PC-9 (cell line): ENCODE measurements at regions not wholly inside any gene's neighbourhood (a gene's known extent, or its start where the extent isn't known, plus 50 kb on each side); places are given as distances from the start of the nearest gene placed in this dataset.
"Not testable (repeated sequence)": the region's sequence is repeated elsewhere in the genome, so short reads cannot be mapped to it uniquely, and the experiment has no call there.

Experiments
- BruUV-seq: library from RNA; stranded (reverse); fragments of 400-500 nt; replicated peaks from 2 replicates; lab custom pipeline; 2021; lab: Mats Ljungman, UMichigan
- CTCF ChIA-PET: fragments of 300-600 bp; sonication (Branson Sonifier 250); formaldehyde crosslinking; loops from one replicate; lab custom pipeline; 2022; ENCODE audit warnings: antibody characterized with exemption; lab: Charles Lee
- POLR2A ChIA-PET: fragments of 300-600 bp; sonication (Branson Sonifier 250); formaldehyde crosslinking; loops from one replicate; lab custom pipeline; 2022; ENCODE audit warnings: antibody characterized with exemption; ENCODE audit not compliant: unreplicated experiment; lab: Charles Lee
- DNase-seq, 2 experiments: peaks; one replicate each; pipeline versions ENCODE4 v3.0.0 to v3.0.0-alpha.2; 2015 to 2022; ENCODE audit warnings: mixed read lengths in 1 of 2
- H2AFZ ChIP-seq: fragments of 200-600 bp; sonication (generic); 2 replicates; pipeline ENCODE4 v1.8.1; 2017; ENCODE audit warnings: antibody characterized with exemption
- H3F3A ChIP-seq: fragments of 200-600 bp; sonication (generic); 2 replicates; pipeline ENCODE4 v1.8.1; 2017; ENCODE audit warnings: antibody characterized with exemption, mild to moderate bottlenecking, low read depth; ENCODE audit not compliant: insufficient read depth
- H3K27ac ChIP-seq: fragments of 200-600 bp; sonication (generic); 2 replicates; pipeline ENCODE4 v1.6.1; 2016; ENCODE audit warnings: mixed run types
- H3K27me3 ChIP-seq: fragments of 200-600 bp; sonication (generic); 2 replicates; pipeline ENCODE4 v1.6.1; 2016; ENCODE audit warnings: low read depth, mixed run types; ENCODE audit not compliant: insufficient read depth
- H3K36me3 ChIP-seq: fragments of 200-600 bp; sonication (generic); 2 replicates; pipeline ENCODE4 v1.6.1; 2016; ENCODE audit warnings: low read depth, mixed run types
- H3K4me1 ChIP-seq: fragments of 200-600 bp; sonication (generic); replicated peaks from 2 replicates; pipeline ENCODE4 v1.6.1; 2016; ENCODE audit warnings: mixed run types; ENCODE audit not compliant: insufficient read depth
- H3K4me2 ChIP-seq: fragments of 200-600 bp; sonication (generic); 2 replicates; pipeline ENCODE4 v1.6.1; 2017; ENCODE audit warnings: mixed run types
- H3K4me3 ChIP-seq: fragments of 200-600 bp; sonication (generic); 2 replicates; pipeline ENCODE4 v1.6.1; 2016; ENCODE audit warnings: mixed run types
- H3K79me2 ChIP-seq: fragments of 200-600 bp; sonication (generic); 2 replicates; pipeline ENCODE4 v1.6.1; 2017; ENCODE audit warnings: low read depth, mixed run types
- H3K9me2 ChIP-seq: fragments of 200-600 bp; sonication (generic); 2 replicates; pipeline ENCODE4 v1.8.1; 2017; ENCODE audit warnings: mild to moderate bottlenecking; ENCODE audit not compliant: insufficient read depth
- H3K9me3 ChIP-seq: fragments of 200-600 bp; sonication (generic); 2 replicates; pipeline ENCODE4 v1.8.1; 2016; ENCODE audit warnings: low read depth; ENCODE audit not compliant: insufficient read depth
- H4K20me1 ChIP-seq: fragments of 200-600 bp; sonication (generic); 2 replicates; pipeline ENCODE4 v1.8.1; 2017; ENCODE audit not compliant: insufficient read depth
- EZH2 ChIP-seq: fragments of 200-600 bp; sonication (generic); IDR thresholded peaks from 2 replicates; pipeline ENCODE4 v1.8.0; 2017; ENCODE audit warnings: antibody characterized with exemption, low read depth
- intact Hi-C: fragments of 100-400 bp; cut with micrococcal nuclease; formaldehyde crosslinking; loops from one replicate; pipeline ENCODE4 v1.10.0; 2022; ENCODE audit not compliant: unreplicated experiment
- TF ChIP-seq, protein P1 (sequence below): fragments of 200-600 bp; sonication (generic); conservative IDR thresholded peaks from 2 replicates; pipeline ENCODE4 v1.6.1; 2017; ENCODE audit warnings: mixed run types, antibody characterized with exemption, mild to moderate bottlenecking, moderate library complexity

DNA sequence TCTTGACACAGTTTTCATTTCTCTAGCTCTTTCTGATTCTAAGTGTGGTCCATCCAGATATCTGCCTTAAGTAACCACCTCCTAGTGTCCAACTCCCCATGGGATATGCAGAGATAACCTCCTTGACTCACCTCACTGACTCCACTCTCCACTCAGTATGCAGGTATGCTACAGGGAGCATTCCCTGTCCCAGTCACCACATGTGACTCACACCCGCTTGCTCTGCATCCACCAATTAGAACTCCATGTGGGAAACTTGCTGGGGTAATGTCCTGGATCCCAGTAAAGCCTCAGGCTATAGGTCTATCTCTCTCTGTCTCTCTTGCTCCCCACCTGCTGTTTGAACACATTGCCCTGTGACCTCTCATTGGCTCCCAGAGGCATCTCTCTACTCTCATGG lies 563.9 kb downstream of the HTR1A start:
- H3K27ac ChIP-seq: no peak overlapping the region
- BruUV-seq: no TSS peak
- POLR2A ChIA-PET: no interaction called here
- no peaks in the 10 kb centered on the region for H3K9me2 ChIP-seq
- no peak overlapping the region for H3K4me2 ChIP-seq
- CTCF ChIA-PET: no interaction called here
- no peaks in the 10 kb centered on the region for H3K27me3 ChIP-seq
- H3K4me3 ChIP-seq: no peak overlapping the region
- TF ChIP-seq, protein P1, sequence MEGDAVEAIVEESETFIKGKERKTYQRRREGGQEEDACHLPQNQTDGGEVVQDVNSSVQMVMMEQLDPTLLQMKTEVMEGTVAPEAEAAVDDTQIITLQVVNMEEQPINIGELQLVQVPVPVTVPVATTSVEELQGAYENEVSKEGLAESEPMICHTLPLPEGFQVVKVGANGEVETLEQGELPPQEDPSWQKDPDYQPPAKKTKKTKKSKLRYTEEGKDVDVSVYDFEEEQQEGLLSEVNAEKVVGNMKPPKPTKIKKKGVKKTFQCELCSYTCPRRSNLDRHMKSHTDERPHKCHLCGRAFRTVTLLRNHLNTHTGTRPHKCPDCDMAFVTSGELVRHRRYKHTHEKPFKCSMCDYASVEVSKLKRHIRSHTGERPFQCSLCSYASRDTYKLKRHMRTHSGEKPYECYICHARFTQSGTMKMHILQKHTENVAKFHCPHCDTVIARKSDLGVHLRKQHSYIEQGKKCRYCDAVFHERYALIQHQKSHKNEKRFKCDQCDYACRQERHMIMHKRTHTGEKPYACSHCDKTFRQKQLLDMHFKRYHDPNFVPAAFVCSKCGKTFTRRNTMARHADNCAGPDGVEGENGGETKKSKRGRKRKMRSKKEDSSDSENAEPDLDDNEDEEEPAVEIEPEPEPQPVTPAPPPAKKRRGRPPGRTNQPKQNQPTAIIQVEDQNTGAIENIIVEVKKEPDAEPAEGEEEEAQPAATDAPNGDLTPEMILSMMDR: no peak
- no peak for TF ChIP-seq EZH2
- H4K20me1 ChIP-seq: no peaks in the 10 kb centered on the region
- H2AFZ ChIP-seq: no peak overlapping the region
- H3F3A ChIP-seq: no peaks in the 10 kb centered on the region
- H3K9me3 ChIP-seq: no peaks in the 10 kb centered on the region
- H3K4me1 ChIP-seq: no peaks in the 10 kb centered on the region
- DNase-seq: no peak
- no peaks in the 10 kb centered on the region for H3K36me3 ChIP-seq
- no peaks in the 10 kb centered on the region for H3K79me2 ChIP-seq
- intact Hi-C loops: no loop called here

DNA sequence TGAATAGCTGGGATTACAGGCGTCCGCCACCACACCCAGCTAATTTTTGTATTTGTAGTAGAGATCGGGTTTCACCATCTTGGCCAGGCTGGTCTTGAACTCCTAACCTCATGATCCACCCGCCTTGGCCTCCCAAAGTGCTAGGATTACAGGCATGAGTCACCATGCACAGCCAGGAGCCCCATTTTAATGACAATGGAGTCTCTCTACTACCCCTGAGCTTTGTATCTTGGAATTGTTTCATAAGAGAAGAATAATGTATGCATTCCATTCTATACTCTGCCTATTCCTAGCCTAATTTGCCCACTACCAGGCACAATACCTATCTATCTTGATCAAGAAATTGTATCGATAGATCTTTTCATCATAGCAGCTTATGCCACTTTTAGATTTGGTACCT lies 574.1 kb downstream of the HTR1A start:
- H2AFZ ChIP-seq, H3K4me1 ChIP-seq, intact Hi-C loops, H3K4me2 ChIP-seq, DNase-seq, H3K9me2 ChIP-seq, H3F3A ChIP-seq, CTCF ChIA-PET, H4K20me1 ChIP-seq, H3K27me3 ChIP-seq, POLR2A ChIA-PET, BruUV-seq, H3K27ac ChIP-seq, H3K79me2 ChIP-seq, H3K9me3 ChIP-seq, H3K36me3 ChIP-seq, H3K4me3 ChIP-seq: not testable (repeated sequence)

DNA sequence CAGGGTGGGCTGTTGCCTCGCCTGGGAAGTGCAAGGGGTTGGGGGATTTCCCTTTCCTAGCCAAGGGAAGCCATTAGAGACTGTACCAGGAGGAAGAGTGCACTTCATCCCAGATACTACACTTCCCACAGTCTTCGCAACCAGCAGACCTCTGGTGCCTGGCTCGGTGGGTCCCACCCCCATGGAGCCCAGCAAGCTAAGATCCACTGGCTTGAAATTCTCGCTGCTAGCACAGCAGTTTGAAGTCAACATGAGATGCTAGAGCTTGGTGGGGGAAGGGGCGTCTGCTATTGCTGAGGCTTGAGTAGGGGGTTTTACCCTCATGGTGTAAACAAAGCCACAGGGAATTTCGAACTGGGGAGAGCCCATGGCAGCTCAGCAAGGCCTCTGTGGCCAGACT lies 586.4 kb downstream of the HTR1A start:
- ChIA-PET CTCF (no interaction called here), POLR2A (no interaction called here)
- intact Hi-C loops: no loop called here
- no TSS peak for BruUV-seq
- H3K9me3 ChIP-seq: no peaks in the 10 kb centered on the region
- H3K4me2 ChIP-seq: no peak overlapping the region
- no peaks in the 10 kb centered on the region for H3K9me2 ChIP-seq
- TF ChIP-seq EZH2: no peak
- TF ChIP-seq, protein P1: no peak
- H3K27ac ChIP-seq: no peak overlapping the region
- no peaks in the 10 kb centered on the region for H3K79me2 ChIP-seq
- no peak for DNase-seq
- no peaks in the 10 kb centered on the region for H3K36me3 ChIP-seq
- H3K27me3 ChIP-seq: no peaks in the 10 kb centered on the region
- H4K20me1 ChIP-seq: no peaks in the 10 kb centered on the region
- H3K4me1 ChIP-seq: no peaks in the 10 kb centered on the region
- H3K4me3 ChIP-seq: no peak overlapping the region
- H3F3A ChIP-seq: no peaks in the 10 kb centered on the region
- no peak overlapping the region for H2AFZ ChIP-seq

DNA sequence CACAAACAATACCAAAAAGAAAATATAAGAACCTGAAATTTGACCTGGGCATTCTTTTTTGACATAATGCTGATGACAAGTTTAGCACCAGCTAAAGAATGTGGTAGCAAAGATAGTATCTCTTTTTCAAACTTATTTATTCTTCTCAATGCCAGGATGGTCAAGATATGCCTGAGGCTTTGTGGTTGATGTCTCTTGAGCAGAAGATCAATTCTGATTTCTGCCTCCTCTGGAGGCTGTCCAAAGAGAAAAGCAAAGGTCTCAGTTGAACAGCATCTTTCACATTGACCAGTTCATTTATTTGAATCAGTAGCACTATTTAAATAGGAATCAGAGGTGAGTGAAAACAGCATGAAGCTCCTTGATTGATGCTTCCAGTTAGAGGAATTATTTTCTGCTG lies 588.2 kb downstream of the HTR1A start:
- Histone ChIP-seq H3K79me2 (no peaks in the 10 kb centered on the region), H3K36me3 (no peaks in the 10 kb centered on the region), H3K27me3 (no peaks in the 10 kb centered on the region), H3K4me3 (no peak overlapping the region), H2AFZ (no peak overlapping the region), H3K4me2 (no peak overlapping the region), H3K9me3 (no peaks in the 10 kb centered on the region), H3K9me2 (no peaks in the 10 kb centered on the region), H3K27ac (no peak overlapping the region), H3K4me1 (no peaks in the 10 kb centered on the region), H3F3A (no peaks in the 10 kb centered on the region), H4K20me1 (no peaks in the 10 kb centered on the region)
- ChIA-PET CTCF (no interaction called here), POLR2A (no interaction called here)
- TF ChIP-seq EZH2: no peak
- TF ChIP-seq, protein P1: no peak
- no TSS peak for BruUV-seq
- intact Hi-C loops: no loop called here
- no peak for DNase-seq
